ENCODE measurements at regions not wholly inside any gene's neighbourhood (a gene's known extent, or its start where the extent isn't known, plus 50 kb on each side); places are given as distances from the start of the nearest gene placed in this dataset.

GRCh38 chr10:128377988-128378387 is 251.8 kb upstream of the MKI67 start:
- DNase-seq = no peak

GRCh38 chr10:128380946-128381345 is 254.7 kb upstream of the MKI67 start:
- DNase-seq = no peak

GRCh38 chr10:128382225-128382624 is 256.0 kb upstream of the MKI67 start:
- no peak for DNase-seq

GRCh38 chr10:128384831-128385230 is 258.6 kb upstream of the MKI67 start:
- DNase-seq = no peak

- DNase-seq = no peak
Measured at GRCh38 chr10:128386231-128386630, 260.0 kb upstream of the MKI67 start.

- no peak for DNase-seq
Measured at GRCh38 chr10:128386816-128387604, 260.8 kb upstream of the MKI67 start.

- DNase-seq = no peak
Measured at GRCh38 chr10:128390596-128390995, 264.4 kb upstream of the MKI67 start.

GRCh38 chr10:128393546-128393945 is 267.3 kb upstream of the MKI67 start:
- DNase-seq = no peak

GRCh38 chr10:128398118-128398517 is 271.9 kb upstream of the MKI67 start:
- DNase-seq = no peak

GRCh38 chr10:128398999-128399398 is 272.8 kb upstream of the MKI67 start:
- no peak for DNase-seq

GRCh38 chr10:128400564-128400963 is 274.3 kb upstream of the MKI67 start:
- no peak for DNase-seq

GRCh38 chr10:128405450-128405849 is 279.2 kb upstream of the MKI67 start:
- no peak for DNase-seq

- DNase-seq = no peak
Measured at GRCh38 chr10:128411643-128412042, 285.4 kb upstream of the MKI67 start.

- no peak for DNase-seq
Measured at GRCh38 chr10:128414568-128414967, 288.3 kb upstream of the MKI67 start.

GRCh38 chr10:128416231-128416630 is 290.0 kb upstream of the MKI67 start:
- DNase-seq = no peak

- no peak for DNase-seq
Measured at GRCh38 chr10:128417826-128418225, 291.6 kb upstream of the MKI67 start.

GRCh38 chr10:128418819-128419218 is 292.6 kb upstream of the MKI67 start:
- no peak for DNase-seq

GRCh38 chr10:128419466-128420019 is 293.3 kb upstream of the MKI67 start:
- no peak for DNase-seq

- no peak for DNase-seq
Measured at GRCh38 chr10:128420623-128421022, 294.4 kb upstream of the MKI67 start.

- DNase-seq = no peak
Measured at GRCh38 chr10:128421371-128422160, 295.3 kb upstream of the MKI67 start.

- DNase-seq = no peak
Measured at GRCh38 chr10:128422190-128422589, 296.0 kb upstream of the MKI67 start.

- DNase-seq = no peak
Measured at GRCh38 chr10:128422999-128423398, 296.8 kb upstream of the MKI67 start.

- DNase-seq = no peak
Measured at GRCh38 chr10:128429321-128429720, 303.1 kb upstream of the MKI67 start.

All from activated CD8-positive, alpha-beta memory T cell treated with anti-CD3 and anti-CD28 coated beads, Interleukin-2, amount 50 U/mL, for 48 hours (primary cell).